Motor neuron (in vitro differentiated cells): ENCODE measurements at regions not wholly inside any gene's neighbourhood (a gene's known extent, or its start where the extent isn't known, plus 50 kb on each side); places are given as distances from the start of the nearest gene placed in this dataset.

Experiments
- ATAC-seq, 8 experiments: fragments of 200-7000 bp; cut with Tn5 transposase; replicated peaks in 6 of 8; 2 replicates each; pipeline ENCODE4 v1.8.0; 2021; ENCODE audit warnings: mild to moderate bottlenecking in 8 of 8, moderate library complexity in 8 of 8
- H3K27ac ChIP-seq, 2 donors: fragments of 250-450 bp; sonication (Bioruptor Pico); 2 replicates each; pipeline ENCODE4 v1.9.0; 2021; ENCODE audit warnings: antibody characterized with exemption in 2 of 2, mild to moderate bottlenecking in 2 of 2, moderate library complexity in 1 of 2
- H3K4me1 ChIP-seq, 2 donors: fragments of 250-450 bp; sonication (Bioruptor Pico); replicated peaks in 1 of 2; 2 replicates each; pipeline ENCODE4 v1.6.1; 2021; ENCODE audit warnings: antibody characterized with exemption in 2 of 2, mild to moderate bottlenecking in 2 of 2, moderate library complexity in 1 of 2
- H3K4me3 ChIP-seq, 5 donors: fragments of 250-450 bp; sonication (Bioruptor Pico); 2 replicates each; pipeline ENCODE4 v1.9.0; 2021; ENCODE audit warnings: antibody characterized with exemption in 5 of 5, mild to moderate bottlenecking in 5 of 5, moderate library complexity in 4 of 5
- WGBS, 10 experiments: fragments of 450-650 bp; shearing (Covaris generic); methylation state at CpG; one replicate each; pipeline ENCODE4 v1.0.0; 2022; 5-methylcytosine and 5-hydroxymethylcytosine counted together
- in situ Hi-C, 9 experiments: fragments of 400-800 bp; cut with MboI; loops; one replicate each; pipeline ENCODE4 v1.15.0; 2021; ENCODE audit warnings: low sequenced_read_pairs in 9 of 9, low pct_unique_long_range_greater_than_20kb in 2 of 9; ENCODE audit not compliant: unreplicated experiment in 9 of 9

- in situ Hi-C loops, result loop anchor here in 1 of 9 experiments (25.0 kb wide), 1 partner anchor 508 kb away; the partner anchor contains the start of gene PRICKLE1
- 0 to 95% (median 89%) methylated on average over 1 to 6 of the region's 6 CpGs; no CpG with 5 or more reads in 1 of the 10 experiments for WGBS, 10 experiments
These were observed 456.2 kb downstream of the ADAMTS20 start for GRCh38 chr12:43095669-43096280.

GRCh38 chr12:43094886-43095575 is 457.0 kb downstream of the ADAMTS20 start:
- ATAC-seq, result no peak
- H3K27ac ChIP-seq, result no peak overlapping the region
- 0 to 100% (median 88%) methylated on average over 1 to 2 of the region's 2 CpGs; no CpG with 5 or more reads in 2 of the 10 experiments for WGBS, 10 experiments
- in situ Hi-C loops, result loop anchor here in 1 of 9 experiments (25.0 kb wide), 1 partner anchor 508 kb away; the partner anchor contains the start of gene PRICKLE1
- peaks cover 0 to 13% of the 10 kb centered on the region in 2 donors for H3K4me1 ChIP-seq
- H3K4me3 ChIP-seq, result no peak overlapping the region

More at GRCh38 chr12:43095669-43096280, 456.2 kb downstream of the ADAMTS20 start:
- H3K4me1 ChIP-seq, result peaks cover 0 to 13% of the 10 kb centered on the region in 2 donors
- no peak overlapping the region for H3K4me3 ChIP-seq
- ATAC-seq, result no peak
- H3K27ac ChIP-seq, result no peak overlapping the region

DNA sequence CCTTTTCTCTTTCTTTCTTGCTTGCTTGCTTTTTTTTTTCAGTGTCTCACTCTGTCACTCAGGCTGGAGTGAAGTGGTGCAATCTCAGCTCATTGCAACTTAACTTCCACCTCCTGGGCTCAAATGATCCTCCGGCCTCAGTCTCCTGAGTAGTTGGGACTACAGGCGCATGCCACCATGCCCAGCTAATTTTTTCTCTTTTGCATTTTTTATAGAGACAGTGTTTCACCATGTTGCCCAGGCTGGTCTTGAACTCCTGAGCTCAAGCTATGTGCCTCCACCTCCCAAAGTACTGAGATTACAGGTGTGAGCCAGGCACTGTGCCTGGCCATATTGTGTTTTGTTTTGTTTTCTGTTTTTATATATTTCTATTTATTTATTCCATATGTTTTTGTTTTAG is 461.0 kb downstream of the ADAMTS20 start:
- in situ Hi-C loops, result loop anchor here in 1 of 9 experiments (25.0 kb wide), 1 partner anchor 504 kb away; the partner anchor contains the start of gene PRICKLE1
- Histone ChIP-seq H3K4me3 (no peak overlapping the region), H3K4me1 (no peaks in the 10 kb centered on the region), H3K27ac (no peak overlapping the region)
- ATAC-seq, result no peak
- 64 to 100% (median 93%) methylated on average over 2 of the region's 2 CpGs; no CpG with 5 or more reads in 3 of the 10 experiments for WGBS, 10 experiments

GRCh38 chr12:43087195-43088091 is 464.6 kb downstream of the ADAMTS20 start:
- in situ Hi-C loops, result loop anchor here in 1 of 9 experiments (25.0 kb wide), 1 partner anchor 500 kb away; the partner anchor contains the start of gene PRICKLE1
- peak in 3 of 8 experiments; percentile 41 to 96 (median 88) for ATAC-seq

GRCh38 chr12:43079476-43079875 is 472.5 kb downstream of the ADAMTS20 start:
- in situ Hi-C loops, result loop anchor here in 1 of 9 experiments (25.0 kb wide), 1 partner anchor 492 kb away; the partner anchor contains the start of gene PRICKLE1

More at GRCh38 chr12:43087195-43088091, 464.6 kb downstream of the ADAMTS20 start:
- WGBS, 10 experiments, result 5 to 94% (median 82%) methylated on average over 1 to 3 of the region's 3 CpGs; no CpG with 5 or more reads in 1 of the 10 experiments
- Histone ChIP-seq H3K27ac (no peak overlapping the region), H3K4me1 (no peaks in the 10 kb centered on the region), H3K4me3 (no peak overlapping the region)

DNA sequence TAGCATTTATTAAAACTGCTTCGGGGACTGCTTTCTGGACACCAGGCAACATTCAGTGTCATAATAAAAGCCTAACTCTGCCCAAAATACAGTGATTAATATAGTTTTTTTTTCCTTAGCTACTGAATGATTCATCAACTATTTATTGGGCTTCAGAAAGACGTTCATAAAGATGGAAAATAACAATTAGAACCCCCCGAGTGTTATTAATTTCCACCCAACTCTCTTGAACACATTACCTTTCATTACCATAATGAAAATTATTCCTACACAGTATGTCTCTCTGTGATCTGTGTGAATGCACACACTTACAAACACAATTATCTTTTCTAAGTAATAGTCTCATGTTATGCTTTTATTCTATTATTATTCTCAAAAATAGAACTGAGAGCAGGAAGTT is 473.0 kb downstream of the ADAMTS20 start:
- Histone ChIP-seq H3K4me3 (no peak overlapping the region), H3K27ac (no peak overlapping the region), H3K4me1 (no peaks in the 10 kb centered on the region)
- in situ Hi-C loops, result loop anchor here in 1 of 9 experiments (25.0 kb wide), 1 partner anchor 492 kb away; the partner anchor contains the start of gene PRICKLE1
- ATAC-seq, result no peak
- WGBS, 10 experiments, result 11 to 86% (median 77%) methylated on average over 2 to 3 of the region's 3 CpGs

More at GRCh38 chr12:43079476-43079875, 472.5 kb downstream of the ADAMTS20 start:
- Histone ChIP-seq H3K27ac (no peak overlapping the region), H3K4me3 (no peak overlapping the region), H3K4me1 (no peaks in the 10 kb centered on the region)
- ATAC-seq, result no peak

GRCh38 chr12:43072431-43072830 is 479.6 kb downstream of the ADAMTS20 start:
- Histone ChIP-seq H3K4me1 (peaks cover 6 to 16% of the 10 kb centered on the region in 2 donors), H3K27ac (no peak overlapping the region), H3K4me3 (no peak overlapping the region)
- peak in 1 of 8 experiments; percentile 4 for ATAC-seq
- whole genome bisulfite sequencing, 10 experiments, result 57 to 100% (median 60%) methylated on average over 1 of the region's 1 CpG; no CpG with 5 or more reads in 7 of the 10 experiments
- in situ Hi-C loops, result no loop called here

DNA sequence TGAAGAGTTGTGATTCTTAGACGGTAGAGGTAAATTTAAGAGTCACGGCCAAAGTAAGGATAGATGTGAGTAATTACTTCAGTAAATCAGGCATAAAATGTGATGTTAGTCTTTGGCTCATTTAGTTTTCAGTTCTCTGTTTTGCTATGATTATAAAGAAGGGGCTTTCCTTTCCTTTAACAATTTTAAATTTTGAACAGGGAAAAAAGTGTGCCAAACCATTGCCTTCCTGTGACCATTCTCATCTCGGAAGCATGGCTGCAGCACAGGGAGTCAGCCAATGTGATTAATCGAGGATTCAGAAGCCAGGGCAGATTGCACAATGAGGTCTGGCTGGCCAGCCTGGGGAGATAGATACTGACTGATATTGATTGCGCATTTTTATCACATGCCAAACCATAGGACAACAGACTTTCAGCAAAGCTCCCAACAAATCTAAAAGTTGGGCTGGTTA is 480.2 kb upstream of the PRICKLE1 start:
- in situ Hi-C loops, result no loop called here
- H3K27ac ChIP-seq, result no peak overlapping the region
- no peak overlapping the region for H3K4me3 ChIP-seq
- WGBS, 10 experiments, result 29 to 100% (median 65%) methylated on average over 1 to 5 of the region's 5 CpGs
- H3K4me1 ChIP-seq, result peaks cover 6 to 16% of the 10 kb centered on the region in 2 donors
- ATAC-seq, result peak in 4 of 8 experiments; percentile 37 to 88 (median 54)

- Histone ChIP-seq H3K4me1 (peaks cover 8 to 16% of the 10 kb centered on the region in 2 donors), H3K4me3 (no peak overlapping the region), H3K27ac (no peak overlapping the region)
- no peak for ATAC-seq
- in situ Hi-C loops, result no loop called here
- WGBS, 10 experiments, result 0 to 92% (median 83%) methylated on average over 1 to 2 of the region's 2 CpGs; no CpG with 5 or more reads in 1 of the 10 experiments
These were observed 476.9 kb upstream of the PRICKLE1 start for GRCh38 chr12:43066471-43066870.

GRCh38 chr12:43063650-43064049 is 474.1 kb upstream of the PRICKLE1 start:
- no peak overlapping the region for H3K4me3 ChIP-seq
- WGBS, 10 experiments, result 0 to 94% (median 60%) methylated on average over 3 of the region's 3 CpGs; no CpG with 5 or more reads in 1 of the 10 experiments
- in situ Hi-C loops, result no loop called here
- peak in 3 of 8 experiments; percentile 90 to 95 (median 93) for ATAC-seq
- peaks cover 2 to 11% of the 10 kb centered on the region in 2 donors for H3K4me1 ChIP-seq
- H3K27ac ChIP-seq, result no peak overlapping the region

DNA sequence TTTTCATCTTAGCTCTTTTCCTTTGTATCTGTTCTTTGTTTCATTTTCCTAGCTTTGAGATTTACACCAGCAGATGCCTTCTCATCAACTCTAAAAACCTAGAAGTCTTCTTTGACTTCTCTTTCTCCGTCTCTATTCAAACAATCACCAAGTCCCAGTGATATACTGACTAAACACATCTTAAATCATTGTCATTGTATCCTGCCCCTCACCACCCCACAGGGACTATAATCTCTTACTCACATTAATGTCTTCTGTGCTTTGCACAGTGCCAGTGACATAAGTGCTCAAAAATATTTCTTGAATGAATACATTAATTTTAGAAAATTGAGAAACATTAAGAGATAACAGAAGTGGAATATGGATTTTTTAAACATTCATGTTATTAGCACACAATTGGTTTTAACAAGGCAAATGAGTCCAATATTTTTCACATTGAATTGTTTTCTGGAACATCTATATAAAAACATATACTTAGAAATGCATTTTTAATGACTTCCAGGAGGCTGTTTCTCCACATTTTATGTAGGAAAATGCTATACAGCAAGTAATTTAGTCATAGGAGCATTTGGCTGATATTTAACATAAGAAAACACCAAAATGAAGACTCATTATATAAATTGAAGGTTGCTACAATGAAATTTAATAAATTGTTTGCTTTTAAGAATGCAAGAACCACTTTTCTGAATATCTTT is 472.8 kb upstream of the PRICKLE1 start:
- H3K4me1 ChIP-seq, result peaks cover 2 to 11% of the 10 kb centered on the region in 2 donors
- no peak overlapping the region for H3K27ac ChIP-seq
- in situ Hi-C loops, result no loop called here
- WGBS, 10 experiments, result 17 to 100% (median 54%) methylated on average over 1 of the region's 1 CpG; no CpG with 5 or more reads in 2 of the 10 experiments
- no peak overlapping the region for H3K4me3 ChIP-seq
- ATAC-seq, result peak in 3 of 8 experiments; percentile 32 to 56 (median 49)

- 7 to 100% (median 67%) methylated on average over 1 to 2 of the region's 2 CpGs; no CpG with 5 or more reads in 2 of the 10 experiments for WGBS, 10 experiments
- in situ Hi-C loops, result no loop called here
- H3K27ac ChIP-seq, result no peak overlapping the region
These were observed 471.2 kb upstream of the PRICKLE1 start for GRCh38 chr12:43060742-43061141.

More at GRCh38 chr12:43060742-43061141, 471.2 kb upstream of the PRICKLE1 start:
- no peak overlapping the region for H3K4me3 ChIP-seq
- peaks cover 2 to 11% of the 10 kb centered on the region in 2 donors for H3K4me1 ChIP-seq
- ATAC-seq, result no peak
